HG03354 (cell line): ENCODE measurements at regions not wholly inside any gene's neighbourhood (a gene's known extent, or its start where the extent isn't known, plus 50 kb on each side); places are given as distances from the start of the nearest gene placed in this dataset.
"Not testable (repeated sequence)": the region's sequence is repeated elsewhere in the genome, so short reads cannot be mapped to it uniquely, and the experiment has no call there.

Experiments
- ATAC-seq: cut with Tn5 transposase; IDR thresholded peaks from one replicate; pipeline ENCODE4 v1.9.1; 2021; ENCODE audit warnings: mild to moderate bottlenecking; ENCODE audit not compliant: unreplicated experiment, poor library complexity, severe bottlenecking

DNA sequence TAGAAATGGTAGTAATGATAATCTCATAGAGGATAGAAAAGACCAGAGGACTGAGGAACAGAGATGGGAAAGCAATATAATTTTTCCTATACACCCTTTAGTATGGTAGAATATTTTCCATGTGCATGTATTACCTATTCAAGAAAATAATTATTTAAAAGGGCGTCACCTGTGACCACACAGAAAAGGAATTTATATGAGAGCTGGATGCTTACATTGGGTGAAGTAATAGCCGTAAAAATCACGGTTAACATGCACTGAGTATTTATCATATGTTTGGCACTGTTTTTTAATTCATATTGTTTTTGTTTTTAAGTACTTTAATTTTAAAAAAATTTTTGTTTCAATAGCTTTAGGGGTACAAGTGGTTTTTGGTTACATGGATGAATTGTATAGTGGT lies 195.1 kb downstream of the IPMK start:
- ATAC-seq = no peak

GRCh38 chr10:58070956-58071355 lies 196.7 kb downstream of the IPMK start:
- ATAC-seq = no peak

GRCh38 chr10:58068809-58069208 lies 198.9 kb downstream of the IPMK start:
- no peak for ATAC-seq

DNA sequence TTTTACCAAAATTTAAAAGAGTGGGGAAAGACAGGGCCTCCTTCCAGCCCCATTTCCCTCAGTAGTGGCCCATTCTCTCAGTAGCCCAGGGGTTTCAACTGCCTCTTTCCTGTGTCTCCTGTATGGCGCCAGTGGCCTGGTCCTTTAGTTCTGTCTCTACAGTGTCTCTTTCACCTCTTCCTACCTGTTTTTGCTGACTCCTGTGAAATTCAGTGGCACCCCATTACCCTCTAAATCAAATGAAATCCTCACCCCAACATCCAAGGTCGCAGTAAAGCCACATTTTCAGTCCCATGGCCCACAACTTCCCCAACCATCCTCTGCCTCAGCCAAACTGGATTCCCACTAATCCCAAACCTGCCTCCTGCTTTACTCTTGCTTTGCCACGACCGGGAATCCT lies 200.7 kb downstream of the IPMK start:
- no peak for ATAC-seq

- no peak for ATAC-seq
These were observed 201.6 kb downstream of the IPMK start for GRCh38 chr10:58066126-58066525.

- no peak for ATAC-seq
These were observed 202.2 kb downstream of the IPMK start for GRCh38 chr10:58065529-58065815.

- peak; percentile 60 for ATAC-seq
These were observed 202.8 kb downstream of the IPMK start for GRCh38 chr10:58064714-58065528.

- no peak for ATAC-seq
These were observed 203.7 kb downstream of the IPMK start for GRCh38 chr10:58063861-58064480.

- ATAC-seq = not testable (repeated sequence)
These were observed 209.0 kb downstream of the IPMK start for GRCh38 chr10:58058683-58059082.

DNA sequence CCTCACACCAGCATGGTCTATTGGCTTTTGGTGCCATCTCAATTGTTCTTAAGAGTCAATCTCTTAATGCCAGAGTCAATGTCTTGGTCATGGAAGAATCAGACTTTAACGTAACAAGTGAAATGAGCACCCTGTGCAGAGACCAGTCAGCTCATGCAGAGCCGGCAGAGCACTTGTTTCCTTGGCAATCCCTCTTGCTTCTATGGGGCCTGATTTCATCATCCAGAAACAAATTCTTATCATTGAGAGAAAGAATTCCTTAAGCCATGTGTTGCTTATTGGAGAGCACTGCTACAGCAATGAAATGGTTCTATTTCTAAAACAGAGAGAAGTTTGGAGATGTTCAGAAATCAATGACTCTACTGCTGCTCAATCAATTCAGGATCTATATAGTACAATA lies 212.8 kb downstream of the IPMK start:
- no peak for ATAC-seq

DNA sequence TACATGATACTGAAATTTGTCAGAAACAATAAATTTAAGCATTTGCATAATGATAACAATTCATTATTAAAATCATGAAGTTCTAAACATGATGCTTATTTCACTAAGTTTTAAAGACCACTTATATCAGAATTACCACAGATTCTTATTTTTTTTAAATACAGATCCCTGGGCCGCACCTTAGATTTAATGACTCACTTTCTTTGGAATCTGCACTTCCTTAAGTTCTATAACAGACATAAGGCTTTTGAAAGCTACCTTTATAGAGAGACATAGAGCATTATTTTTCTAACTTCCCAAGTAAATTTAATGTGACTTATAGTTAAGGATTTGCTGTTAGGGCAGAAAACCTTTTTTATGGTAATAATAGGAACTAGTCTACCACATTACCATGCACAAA lies 214.9 kb downstream of the IPMK start:
- ATAC-seq = no peak

DNA sequence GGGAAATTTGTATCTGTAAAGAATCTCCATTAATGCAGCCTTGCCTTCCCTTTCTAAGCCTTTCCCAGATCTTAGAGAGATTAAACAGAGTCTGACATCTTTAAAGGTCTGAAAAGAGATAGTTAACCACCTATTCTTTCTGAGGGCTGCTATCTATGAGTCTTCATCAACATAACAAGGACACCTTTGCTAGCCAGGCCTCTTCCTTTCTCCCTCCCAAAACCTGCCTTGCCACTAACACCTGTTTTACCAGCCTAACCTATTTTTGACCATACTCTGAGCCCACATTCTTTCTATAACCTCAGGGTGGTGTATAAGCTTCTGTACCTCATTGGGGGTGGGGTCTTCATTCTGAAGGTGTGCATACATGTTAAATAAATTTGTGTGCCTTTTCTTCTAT lies 217.1 kb downstream of the IPMK start:
- no peak for ATAC-seq

DNA sequence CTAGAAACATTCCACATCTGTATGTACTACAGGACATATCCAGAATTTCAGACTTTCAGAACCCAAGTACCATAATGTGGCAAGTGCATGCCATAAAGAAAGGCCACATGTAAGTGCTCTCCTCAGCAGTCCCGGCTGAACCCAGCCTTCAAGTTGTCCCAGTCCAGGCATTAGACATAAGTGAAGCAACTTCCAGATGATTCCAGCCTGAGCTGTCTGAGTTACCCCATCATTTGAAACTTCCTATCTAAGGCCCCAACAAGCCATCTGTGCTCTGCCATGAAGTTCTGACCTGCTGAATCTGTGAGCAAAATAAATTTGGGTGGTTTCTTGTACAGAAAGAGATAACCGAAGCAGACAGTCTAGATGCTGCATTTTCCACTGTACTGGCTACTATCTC lies 218.8 kb downstream of the IPMK start:
- no peak for ATAC-seq

DNA sequence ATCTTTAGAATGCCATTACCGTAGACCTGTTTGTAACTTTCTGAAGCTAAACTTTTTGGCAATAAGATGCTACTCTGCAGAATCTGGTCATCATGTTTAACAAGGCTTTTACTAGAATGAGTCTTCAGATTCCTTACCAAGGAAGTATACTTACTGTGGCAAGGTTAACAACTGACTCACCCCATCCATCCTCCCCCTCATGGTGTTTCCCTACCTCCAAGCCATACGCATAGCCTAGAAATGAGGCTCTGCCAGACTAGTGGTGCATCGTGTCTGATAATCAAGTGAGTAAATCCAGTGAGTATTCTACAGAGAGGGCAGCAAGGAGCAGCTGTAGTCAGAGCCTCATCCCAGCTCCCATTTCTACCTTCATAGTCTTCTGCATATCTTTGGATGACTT lies 223.6 kb downstream of the IPMK start:
- no peak for ATAC-seq

- no peak for ATAC-seq
These were observed 225.8 kb downstream of the IPMK start for GRCh38 chr10:58041901-58042300.

GRCh38 chr10:58030208-58030607 lies 237.5 kb downstream of the IPMK start:
- ATAC-seq = no peak

DNA sequence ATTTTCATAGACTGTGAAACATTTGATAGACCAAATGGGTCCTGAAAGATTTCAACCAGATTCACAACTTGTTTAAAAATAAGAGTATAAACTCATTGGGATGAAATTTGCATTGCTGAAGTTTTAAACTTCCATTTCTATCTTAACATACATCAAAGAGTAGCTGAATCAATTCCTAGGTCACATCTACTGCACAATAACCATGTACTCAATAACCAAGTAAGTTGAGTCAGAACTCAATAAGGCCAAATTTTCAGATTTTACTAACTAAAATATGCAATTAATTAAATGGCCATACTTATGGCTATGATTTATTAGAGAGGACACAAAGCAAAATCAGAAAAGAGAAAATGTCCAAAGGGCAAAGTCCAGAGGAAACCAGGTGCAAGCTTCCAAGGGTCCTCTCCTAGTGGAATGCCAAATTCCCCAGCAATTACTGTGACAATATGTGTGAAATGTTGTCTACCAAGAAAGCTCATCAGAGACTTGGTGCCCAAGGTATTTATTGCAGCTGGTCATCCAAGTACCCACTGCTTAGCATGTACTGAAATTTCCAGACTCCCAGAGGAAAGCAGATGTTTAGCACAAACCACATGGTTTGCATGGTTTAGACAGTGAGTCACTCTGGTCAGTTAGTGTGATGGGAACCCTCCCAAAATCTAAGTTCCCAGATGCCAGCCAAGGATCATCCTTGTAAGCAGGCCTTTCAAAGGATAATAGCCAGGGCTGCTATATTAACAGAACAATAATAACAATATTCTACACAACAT lies 238.9 kb downstream of the IPMK start:
- no peak for ATAC-seq

DNA sequence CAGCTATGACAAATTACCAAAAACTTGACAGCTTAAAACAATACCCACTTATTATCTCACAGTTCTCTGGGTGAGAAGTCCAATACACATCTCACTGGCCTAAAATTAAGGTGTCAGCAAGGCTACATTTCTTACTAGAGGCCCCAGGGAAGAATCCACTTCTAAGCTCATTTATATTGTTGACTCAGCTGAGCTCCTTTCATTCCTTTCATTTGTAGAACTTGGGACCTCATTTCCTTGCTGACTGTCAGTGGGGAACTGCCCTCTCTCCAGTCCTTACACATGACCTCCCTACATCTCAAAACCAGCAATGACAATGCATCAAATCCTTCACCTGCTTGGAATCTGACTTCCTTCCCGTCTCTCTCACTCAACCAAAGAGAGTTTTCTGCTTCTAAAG lies 240.3 kb downstream of the IPMK start:
- ATAC-seq = no peak

GRCh38 chr10:58026036-58026435 lies 241.7 kb downstream of the IPMK start:
- ATAC-seq = no peak

DNA sequence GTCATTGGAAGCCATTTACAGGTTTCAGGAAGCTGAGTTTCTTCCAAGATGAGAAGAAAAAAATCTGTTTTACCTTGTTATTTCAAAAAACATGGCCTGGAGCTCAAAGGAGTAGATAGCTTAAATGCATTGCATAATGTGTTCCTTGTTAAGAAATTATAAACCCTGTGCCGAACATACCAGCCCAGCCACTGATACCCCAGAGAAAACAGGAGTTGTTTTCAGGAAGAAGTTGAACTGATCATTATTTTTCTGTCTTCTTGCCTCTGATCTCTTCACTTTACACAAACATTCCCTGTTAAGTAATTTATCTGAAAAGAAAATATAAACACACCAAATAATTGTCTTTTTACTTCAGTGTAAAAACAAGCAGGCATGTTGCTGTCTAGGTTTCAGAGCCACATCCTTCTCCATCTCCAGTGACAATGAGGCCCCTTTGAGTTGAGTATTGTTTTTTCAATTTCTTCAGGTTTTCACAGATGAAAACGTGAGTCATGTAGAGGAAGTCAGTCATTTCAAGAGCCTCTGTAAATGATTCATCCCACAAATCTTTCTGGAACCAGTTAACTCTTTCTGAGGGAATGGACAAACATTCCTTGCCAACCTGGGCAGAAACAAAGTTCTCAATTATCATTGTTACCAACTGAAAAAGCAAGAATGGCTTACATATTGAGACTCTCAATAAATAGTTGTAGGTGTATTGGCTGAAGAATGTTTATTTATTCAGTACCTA lies 244.2 kb downstream of the IPMK start:
- ATAC-seq = peak; percentile 78
